ENCODE measurements at regions not wholly inside any gene's neighbourhood (a gene's known extent, or its start where the extent isn't known, plus 50 kb on each side); places are given as distances from the start of the nearest gene placed in this dataset.
A peak's percentile ranks its signal among the peaks of the same experiment; 100 is the strongest.

- H3K4me1 Mint-ChIP-seq: peaks cover 0 to 4% of the 10 kb centered on the region in 2 donors
- no peak overlapping the region for H3K4me3 Mint-ChIP-seq
- DNase-seq: no peak
- H3K27me3 Mint-ChIP-seq: no peaks in the 10 kb centered on the region
- H3K27ac Mint-ChIP-seq: no peak overlapping the region
- ATAC-seq (replicated peaks): no peak
- no peaks in the 10 kb centered on the region for H3K36me3 Mint-ChIP-seq
- H3K9me3 Mint-ChIP-seq: peaks cover 2 to 3% of the 10 kb centered on the region in 2 donors
These were observed 468.2 kb upstream of the ARID1B start for GRCh38 chr6:156309017-156309416.

- peaks cover 2 to 3% of the 10 kb centered on the region in 2 donors for H3K9me3 Mint-ChIP-seq
- peaks cover 0 to 4% of the 10 kb centered on the region in 2 donors for H3K4me1 Mint-ChIP-seq
- ATAC-seq (replicated peaks) (no peak), DNase-seq (no peak)
- H3K27me3 Mint-ChIP-seq: no peaks in the 10 kb centered on the region
- no peaks in the 10 kb centered on the region for H3K36me3 Mint-ChIP-seq
- no peak overlapping the region for H3K4me3 Mint-ChIP-seq
- H3K27ac Mint-ChIP-seq: no peak overlapping the region
These were observed 468.6 kb upstream of the ARID1B start for GRCh38 chr6:156308604-156309003.

- no peak for ATAC-seq (replicated peaks)
- Mint-ChIP-seq H3K36me3 (no peaks in the 10 kb centered on the region), H3K9me3 (no peaks in the 10 kb centered on the region), H3K27me3 (no peaks in the 10 kb centered on the region), H3K4me1 (peaks cover 0 to 1% of the 10 kb centered on the region in 2 donors), H3K27ac (no peak overlapping the region), H3K4me3 (no peak overlapping the region)
- no peak for DNase-seq
These were observed 470.6 kb upstream of the ARID1B start for GRCh38 chr6:156306531-156306930.

DNA sequence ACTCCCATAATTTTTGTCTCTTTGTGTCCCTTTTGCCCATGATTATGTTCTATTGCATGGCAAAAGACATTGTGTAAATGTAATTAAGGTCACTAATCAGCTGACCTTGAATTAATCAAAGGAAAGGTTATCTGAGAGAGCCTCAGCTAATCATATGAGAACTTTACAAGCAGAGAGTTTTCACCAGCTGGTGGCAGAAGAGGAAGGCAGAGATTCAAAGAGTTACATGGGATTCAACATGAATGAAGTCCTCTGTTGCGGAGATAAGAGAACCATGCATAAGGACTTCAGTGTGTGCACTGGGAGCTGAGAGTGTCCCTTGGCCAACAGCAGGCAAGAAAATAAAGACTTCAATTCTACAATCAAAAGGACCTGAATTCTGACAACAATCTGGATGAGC, 494.1 kb upstream of the ARID1B start:
- peaks cover 30 to 40% of the 10 kb centered on the region in 2 donors for H3K4me1 Mint-ChIP-seq
- H3K9me3 Mint-ChIP-seq: peaks cover 5 to 12% of the 10 kb centered on the region in 2 donors
- H3K27me3 Mint-ChIP-seq: peaks cover 0 to under 1% of the 10 kb centered on the region in 2 donors
- no peak overlapping the region for H3K4me3 Mint-ChIP-seq
- H3K27ac Mint-ChIP-seq: no peak overlapping the region
- DNase-seq: no peak
- no peak for ATAC-seq (replicated peaks)
- peaks cover under 1 to 7% of the 10 kb centered on the region in 2 donors for H3K36me3 Mint-ChIP-seq

GRCh38 chr6:156282087-156282486, 495.1 kb upstream of the ARID1B start:
- Mint-ChIP-seq H3K27me3 (peaks cover 0 to 5% of the 10 kb centered on the region in 2 donors), H3K27ac (no peak overlapping the region), H3K4me1 (peaks cover 34 to 45% of the 10 kb centered on the region in 2 donors), H3K4me3 (no peak overlapping the region), H3K36me3 (peaks cover 6 to 14% of the 10 kb centered on the region in 2 donors), H3K9me3 (peaks cover 10 to 17% of the 10 kb centered on the region in 2 donors)
- ATAC-seq (replicated peaks) (no peak), DNase-seq (no peak)

GRCh38 chr6:156281266-156281665, 495.9 kb upstream of the ARID1B start:
- H3K4me1 Mint-ChIP-seq: peaks cover 30 to 45% of the 10 kb centered on the region in 2 donors
- H3K9me3 Mint-ChIP-seq: peaks cover 10 to 17% of the 10 kb centered on the region in 2 donors
- peaks cover 0 to 5% of the 10 kb centered on the region in 2 donors for H3K27me3 Mint-ChIP-seq
- peaks cover 6 to 14% of the 10 kb centered on the region in 2 donors for H3K36me3 Mint-ChIP-seq
- DNase-seq (no peak), ATAC-seq (replicated peaks) (peak; percentile 45 to 57)
- H3K4me3 Mint-ChIP-seq: peak overlapping the region in 1 of 2 donors; percentile 26
- H3K27ac Mint-ChIP-seq: peak overlapping the region; percentile 88

- Mint-ChIP-seq H3K27ac (no peak overlapping the region), H3K9me3 (peaks cover 10 to 17% of the 10 kb centered on the region in 2 donors), H3K4me1 (peaks cover 36 to 44% of the 10 kb centered on the region in 2 donors), H3K36me3 (peaks cover 6 to 14% of the 10 kb centered on the region in 2 donors), H3K27me3 (peaks cover 0 to 5% of the 10 kb centered on the region in 2 donors), H3K4me3 (peak overlapping the region; percentile 38 to 71)
- DNase-seq: peak; percentile 49
- ATAC-seq (replicated peaks): peak; percentile 51 to 80
These were observed 497.1 kb upstream of the ARID1B start for GRCh38 chr6:156280065-156280464.

DNA sequence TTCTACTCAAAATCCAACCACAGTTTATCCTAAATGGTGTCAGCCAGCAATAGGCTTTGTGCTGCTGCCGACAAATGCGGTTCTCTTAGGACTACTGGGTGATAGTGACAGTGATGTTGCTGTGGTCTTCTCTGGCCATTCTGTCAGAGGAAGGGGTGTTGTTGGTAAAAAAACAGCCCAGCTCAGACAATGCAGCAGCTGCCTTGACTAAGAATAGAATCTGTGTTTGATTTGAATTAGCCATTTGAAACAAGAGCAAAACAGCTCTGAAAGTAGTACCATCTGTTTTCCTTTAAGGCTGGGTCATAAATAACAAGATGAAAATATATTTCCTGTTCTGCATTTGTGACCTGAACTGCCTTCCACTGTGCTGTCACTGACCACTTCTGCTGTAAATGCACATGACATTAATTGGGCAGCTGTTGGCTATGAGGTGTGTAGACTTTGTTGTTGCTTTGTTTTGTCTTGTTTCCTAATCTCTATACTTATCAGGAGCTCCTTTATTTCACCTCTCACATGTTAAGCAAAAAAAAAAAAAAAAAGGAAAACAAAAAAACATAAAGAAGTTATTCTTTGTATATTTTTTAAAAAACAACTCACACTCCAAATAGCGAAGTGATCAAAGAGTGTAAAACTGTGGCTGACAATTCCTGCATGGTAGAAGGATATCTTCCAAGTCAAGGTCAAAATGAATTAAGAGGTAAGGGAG, 497.8 kb upstream of the ARID1B start:
- peaks cover 35 to 44% of the 10 kb centered on the region in 2 donors for H3K4me1 Mint-ChIP-seq
- peaks cover 10 to 17% of the 10 kb centered on the region in 2 donors for H3K9me3 Mint-ChIP-seq
- ATAC-seq (replicated peaks) (peak; percentile 68 to 78), DNase-seq (no peak)
- peak overlapping the region; percentile 38 to 71 for H3K4me3 Mint-ChIP-seq
- H3K36me3 Mint-ChIP-seq: peaks cover 6 to 14% of the 10 kb centered on the region in 2 donors
- peak overlapping the region; percentile 80 for H3K27ac Mint-ChIP-seq
- H3K27me3 Mint-ChIP-seq: peaks cover 0 to 5% of the 10 kb centered on the region in 2 donors

GRCh38 chr6:156273065-156273711, 504.0 kb upstream of the ARID1B start:
- peaks cover 6 to 8% of the 10 kb centered on the region in 2 donors for H3K36me3 Mint-ChIP-seq
- DNase-seq: no peak

DNA sequence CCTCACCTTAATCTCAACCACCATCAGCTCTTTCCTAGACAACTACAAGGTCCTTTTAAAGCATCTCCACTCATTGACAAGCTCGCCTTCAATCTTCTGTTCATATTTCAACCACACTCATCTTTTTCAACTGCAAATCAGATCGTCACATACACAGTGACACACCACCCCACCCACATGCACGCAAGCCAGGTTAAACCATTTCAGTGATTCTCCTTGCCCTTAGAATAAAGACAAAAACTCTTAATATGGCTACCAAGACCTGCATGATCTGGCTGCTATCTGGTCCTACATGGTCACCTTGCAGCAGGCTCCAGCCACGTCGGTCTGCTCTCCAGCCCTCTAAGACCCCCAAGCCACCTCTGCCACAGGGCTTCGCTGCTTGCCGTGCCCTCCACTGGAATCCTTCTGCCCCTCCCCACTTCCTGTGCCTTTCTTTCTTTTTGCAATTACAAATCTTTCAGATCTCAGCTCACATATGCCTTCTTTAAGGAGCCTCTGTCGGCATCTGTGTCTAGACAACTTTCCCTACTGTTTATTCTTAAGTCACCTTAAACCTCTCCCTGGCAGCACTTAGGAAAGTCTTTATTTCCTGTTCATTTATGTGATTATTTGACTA, 507.3 kb upstream of the ARID1B start:
- Mint-ChIP-seq H3K9me3 (peaks cover 1 to 8% of the 10 kb centered on the region in 2 donors), H3K4me1 (peaks cover 20 to 22% of the 10 kb centered on the region in 2 donors), H3K36me3 (peaks cover 0 to 7% of the 10 kb centered on the region in 2 donors), H3K4me3 (peak overlapping the region in 1 of 2 donors; percentile 8), H3K27me3 (no peaks in the 10 kb centered on the region), H3K27ac (no peak overlapping the region)
- no peak for ATAC-seq (replicated peaks)
- no peak for DNase-seq

More at GRCh38 chr6:156273065-156273711, 504.0 kb upstream of the ARID1B start:
- peaks cover 0 to 5% of the 10 kb centered on the region in 2 donors for H3K27me3 Mint-ChIP-seq
- H3K4me3 Mint-ChIP-seq: no peak overlapping the region
- no peak overlapping the region for H3K27ac Mint-ChIP-seq
- H3K9me3 Mint-ChIP-seq: peaks cover 6% of the 10 kb centered on the region in 2 donors
- ATAC-seq (replicated peaks): no peak
- H3K4me1 Mint-ChIP-seq: peaks cover 29 to 36% of the 10 kb centered on the region in 2 donors

GRCh38 chr6:156268849-156269248, 508.3 kb upstream of the ARID1B start:
- Mint-ChIP-seq H3K27me3 (no peaks in the 10 kb centered on the region), H3K36me3 (peaks cover 0 to 7% of the 10 kb centered on the region in 2 donors), H3K27ac (peak overlapping the region; percentile 3), H3K4me1 (peaks cover 20 to 22% of the 10 kb centered on the region in 2 donors), H3K4me3 (no peak overlapping the region), H3K9me3 (peaks cover 3 to 8% of the 10 kb centered on the region in 2 donors)
- ATAC-seq (replicated peaks) (no peak), DNase-seq (no peak)

- no peaks in the 10 kb centered on the region for H3K27me3 Mint-ChIP-seq
- peaks cover 2 to 7% of the 10 kb centered on the region in 2 donors for H3K36me3 Mint-ChIP-seq
- H3K9me3 Mint-ChIP-seq: peaks cover 4 to 8% of the 10 kb centered on the region in 2 donors
- no peak for DNase-seq
- H3K4me3 Mint-ChIP-seq: no peak overlapping the region
- peaks cover 4 to 6% of the 10 kb centered on the region in 2 donors for H3K4me1 Mint-ChIP-seq
- H3K27ac Mint-ChIP-seq: no peak overlapping the region
- no peak for ATAC-seq (replicated peaks)
These were observed 515.2 kb upstream of the ARID1B start for GRCh38 chr6:156262014-156262413.

GRCh38 chr6:156260815-156261214, 516.4 kb upstream of the ARID1B start:
- Mint-ChIP-seq H3K4me1 (peaks cover 7 to 15% of the 10 kb centered on the region in 2 donors), H3K4me3 (no peak overlapping the region), H3K27me3 (no peaks in the 10 kb centered on the region), H3K36me3 (peaks cover 2 to 3% of the 10 kb centered on the region in 2 donors), H3K27ac (no peak overlapping the region), H3K9me3 (peaks cover under 1 to 3% of the 10 kb centered on the region in 2 donors)
- ATAC-seq (replicated peaks) (no peak), DNase-seq (no peak)

DNA sequence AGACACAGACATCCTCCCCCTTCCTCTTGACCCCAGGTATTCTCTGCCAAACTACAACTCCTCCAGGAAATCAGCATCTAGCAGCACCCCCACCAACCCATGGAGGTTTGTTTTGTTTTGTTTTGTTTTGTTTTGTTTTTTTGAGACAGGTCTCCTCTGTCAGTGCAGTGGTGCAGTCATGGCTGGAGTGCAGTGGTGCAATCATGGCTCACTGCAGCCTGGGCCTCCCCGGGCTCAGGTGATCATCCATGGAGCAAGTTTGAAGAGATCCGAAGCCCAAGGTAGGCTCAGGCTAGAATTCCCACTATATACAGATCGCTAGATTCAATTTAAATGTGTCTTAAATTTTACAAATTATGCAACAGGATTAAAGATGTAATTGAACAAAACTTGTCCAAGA, 518.2 kb upstream of the ARID1B start:
- Mint-ChIP-seq H3K27ac (no peak overlapping the region), H3K9me3 (peaks cover 0 to 1% of the 10 kb centered on the region in 2 donors), H3K27me3 (no peaks in the 10 kb centered on the region), H3K36me3 (peaks cover 0 to 2% of the 10 kb centered on the region in 2 donors), H3K4me3 (no peak overlapping the region), H3K4me1 (peaks cover 9 to 22% of the 10 kb centered on the region in 2 donors)
- ATAC-seq (replicated peaks): no peak
- DNase-seq: no peak
